NCI-H128 (cell line): ENCODE measurements at regions not wholly inside any gene's neighbourhood (a gene's known extent, or its start where the extent isn't known, plus 50 kb on each side); places are given as distances from the start of the nearest gene placed in this dataset.
"Not testable (repeated sequence)": the region's sequence is repeated elsewhere in the genome, so short reads cannot be mapped to it uniquely, and the experiment has no call there.

Source experiments
- DNase-seq: peaks from one replicate; lab custom pipeline; 2025; ENCODE audit not compliant: unreplicated experiment; lab: John Stamatoyannopoulos, UW

- DNase-seq, result not testable (repeated sequence)
These were observed 401.9 kb upstream of the SLC30A5 start for GRCh38 chr5:68691874-68692273.

GRCh38 chr5:68698025-68698940 is 395.5 kb upstream of the SLC30A5 start:
- DNase-seq, result no peak

- no peak for DNase-seq
These were observed 393.8 kb upstream of the SLC30A5 start for GRCh38 chr5:68699966-68700365.

DNA sequence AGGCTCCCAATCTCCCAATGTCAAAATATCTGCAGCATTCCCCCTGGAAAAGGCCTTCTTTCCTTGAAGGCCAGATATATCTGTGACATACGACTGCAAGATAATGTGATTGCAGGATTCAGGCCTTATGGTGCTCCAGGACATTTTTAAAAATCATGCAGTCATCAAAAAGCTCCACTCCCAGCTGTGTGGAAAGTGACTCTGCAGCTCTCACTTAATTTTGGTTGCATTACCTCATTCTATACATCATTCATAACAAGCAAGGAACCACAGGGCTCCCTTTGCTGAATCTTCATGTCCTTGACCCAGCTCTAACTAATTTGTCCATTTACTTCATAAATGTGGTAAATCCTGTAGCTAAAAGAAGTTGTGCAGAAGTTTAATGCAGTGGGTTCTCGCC is 386.2 kb upstream of the SLC30A5 start:
- no peak for DNase-seq

GRCh38 chr5:68708156-68708841 is 385.5 kb upstream of the SLC30A5 start:
- DNase-seq, result no peak

DNA sequence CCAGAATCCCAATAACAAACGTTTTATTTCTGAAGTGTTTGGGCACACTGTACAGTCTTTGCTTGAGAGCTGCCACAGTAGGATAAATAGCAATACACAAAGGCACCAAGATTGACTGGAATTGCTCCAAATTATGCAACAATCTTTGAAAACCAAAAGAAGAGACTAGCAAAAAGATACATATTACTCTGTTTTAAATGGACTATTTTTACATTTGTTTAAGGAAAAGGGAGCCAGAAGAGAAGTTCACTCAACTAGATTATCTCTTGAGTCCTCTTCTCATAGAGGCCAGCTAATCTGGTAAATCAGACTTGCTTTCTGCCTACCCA is 385.0 kb upstream of the SLC30A5 start:
- DNase-seq, result no peak

- DNase-seq, result no peak
These were observed 384.6 kb upstream of the SLC30A5 start for GRCh38 chr5:68709239-68709638.

DNA sequence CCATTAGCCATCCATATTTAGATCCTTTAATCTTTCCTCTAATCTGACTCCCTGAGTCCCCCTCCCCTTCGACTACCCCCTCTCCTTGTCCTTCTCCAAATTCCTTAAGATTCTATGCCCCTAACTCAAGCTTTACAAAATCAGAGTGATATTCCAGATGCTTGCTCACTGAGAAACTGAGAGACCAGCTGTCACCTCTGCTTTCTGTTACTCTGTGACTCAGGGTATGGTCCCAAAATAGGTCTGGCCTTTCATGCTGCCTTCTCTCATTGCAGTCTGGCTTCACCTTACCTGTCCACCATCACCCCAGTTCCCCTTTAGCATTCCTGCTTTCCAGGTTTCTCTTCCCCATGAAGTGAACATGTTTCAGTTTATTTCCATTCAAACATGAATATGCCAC is 383.3 kb upstream of the SLC30A5 start:
- DNase-seq, result no peak

DNA sequence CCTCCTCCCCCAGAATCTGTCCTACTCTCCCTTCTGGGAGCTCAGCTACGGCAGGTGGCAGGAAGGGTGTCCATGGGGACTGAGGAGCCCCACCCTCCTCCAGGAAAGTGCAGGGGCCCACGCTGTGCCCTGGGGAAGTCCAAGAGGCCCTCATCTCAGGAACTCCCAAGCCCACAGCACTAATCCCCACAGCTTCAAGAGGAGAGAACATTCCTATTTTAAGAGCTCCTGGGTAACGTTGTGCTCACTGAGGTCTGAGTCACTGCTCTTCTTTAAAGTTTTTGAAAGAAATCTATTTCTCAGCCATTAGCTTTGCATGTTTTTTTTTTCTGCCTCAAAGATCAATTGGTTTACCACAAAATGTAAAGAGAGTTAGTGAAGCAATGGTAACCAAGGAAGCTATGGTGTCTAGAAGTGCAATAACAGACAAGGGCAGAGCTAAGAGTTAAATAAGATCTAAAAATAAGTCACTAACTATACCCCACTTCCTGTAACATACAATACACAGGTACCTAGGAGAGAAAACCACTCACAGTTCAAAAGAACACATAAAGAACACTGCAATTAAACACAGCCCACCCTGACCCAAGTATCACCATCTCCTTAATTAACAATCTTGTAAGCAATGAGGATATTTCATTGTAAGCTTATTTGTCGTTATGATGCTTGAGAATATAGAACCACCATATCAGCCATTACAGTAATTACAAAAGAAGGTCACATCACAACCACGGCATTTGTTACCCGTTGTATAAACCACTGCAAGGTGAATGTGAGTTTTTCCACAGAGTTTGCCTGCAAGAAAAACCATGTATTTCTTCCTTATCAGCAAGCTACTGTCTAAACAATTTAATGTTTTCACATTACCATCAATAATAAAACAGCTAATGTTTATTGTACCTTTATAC is 382.3 kb upstream of the SLC30A5 start:
- no peak for DNase-seq

DNA sequence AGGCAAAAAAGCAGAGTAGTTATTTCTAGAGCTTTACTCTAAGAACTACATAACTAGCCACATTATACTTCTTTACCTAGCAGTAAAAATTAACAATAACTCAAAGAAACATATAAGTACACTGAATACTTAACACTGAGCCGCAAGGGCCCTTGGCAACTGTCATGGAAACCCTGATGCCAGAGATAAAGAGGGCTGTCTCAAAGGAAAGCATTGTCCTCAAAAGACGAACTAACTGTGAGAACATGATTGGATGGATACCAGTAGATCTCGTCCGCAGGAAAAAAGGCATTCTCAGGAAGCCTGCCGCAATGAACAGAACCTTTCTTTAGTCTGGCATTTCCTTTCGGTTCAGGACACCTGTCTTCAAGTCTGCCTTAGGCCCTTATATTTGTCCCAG is 379.0 kb upstream of the SLC30A5 start:
- no peak for DNase-seq

DNA sequence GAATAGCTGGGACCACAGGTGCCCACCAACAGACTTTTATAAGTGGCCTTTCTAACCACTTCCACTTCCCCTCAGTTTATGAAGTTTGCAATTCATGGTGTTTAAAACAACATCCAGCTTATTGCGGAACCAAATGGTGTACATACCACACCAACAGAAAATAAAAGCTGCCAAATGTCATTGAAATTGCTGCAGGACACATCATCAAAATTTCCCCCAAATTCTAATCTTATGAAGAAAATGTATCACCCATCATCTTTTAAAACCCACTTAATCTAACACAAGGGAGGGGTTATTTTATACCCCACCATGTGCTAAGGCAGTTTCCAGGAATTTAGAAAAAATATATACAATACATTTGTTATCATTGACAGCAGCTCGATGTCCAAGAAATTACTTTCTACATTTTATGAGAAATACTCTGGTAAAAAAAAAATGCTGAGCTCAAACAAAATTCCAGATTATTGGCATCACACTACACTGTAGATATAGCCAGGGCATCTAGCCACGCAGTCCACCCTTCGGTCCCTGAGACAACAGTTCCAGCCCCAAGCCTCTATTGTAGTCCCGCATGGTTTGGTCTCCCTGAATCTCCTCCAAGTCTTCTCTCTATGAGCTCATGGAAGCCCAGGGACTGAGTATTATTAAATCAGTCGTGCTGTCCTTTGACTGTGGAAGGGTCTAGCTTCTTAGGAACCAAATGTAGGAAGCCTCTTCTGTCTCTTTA is 372.8 kb upstream of the SLC30A5 start:
- DNase-seq, result no peak

GRCh38 chr5:68722357-68722756 is 371.5 kb upstream of the SLC30A5 start:
- DNase-seq, result no peak

DNA sequence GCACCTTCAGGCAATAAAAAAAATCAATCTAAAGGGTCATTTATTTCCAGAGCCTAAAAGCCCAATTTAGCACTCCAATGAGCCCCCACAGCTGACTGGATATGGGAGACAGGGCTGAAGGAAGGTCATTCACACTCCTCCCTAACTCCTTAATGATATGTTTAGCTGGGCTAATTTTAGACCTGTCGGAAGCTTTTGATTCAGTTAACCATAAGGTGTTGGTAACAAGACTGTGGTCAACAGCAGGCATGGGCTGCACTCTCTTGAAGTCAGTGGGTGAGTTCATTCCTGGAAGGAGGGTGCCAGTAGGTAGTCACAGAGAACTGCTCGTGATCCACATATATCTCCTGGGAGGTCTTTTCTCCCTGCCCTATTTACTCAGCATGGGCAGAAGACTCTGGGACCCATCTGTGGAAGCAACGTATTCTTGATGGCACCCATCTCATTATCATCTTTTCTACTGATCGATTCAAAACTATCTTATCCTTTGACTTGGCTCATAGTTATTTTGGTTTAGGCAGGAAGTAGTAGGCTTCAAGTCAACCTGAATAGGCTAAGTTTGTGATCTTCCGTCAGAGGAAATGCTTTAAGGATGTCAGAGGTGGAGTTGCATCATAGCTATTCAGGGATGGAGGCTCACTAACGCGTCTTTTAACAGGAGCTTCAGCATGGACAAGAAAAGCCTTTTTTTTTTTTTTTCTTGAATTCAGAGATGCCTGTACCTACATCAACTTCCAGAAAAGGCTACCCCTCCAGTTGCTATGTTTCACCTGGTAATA is 367.7 kb upstream of the SLC30A5 start:
- DNase-seq, result no peak

- DNase-seq, result no peak
These were observed 365.9 kb upstream of the SLC30A5 start for GRCh38 chr5:68727931-68728330.

- DNase-seq, result no peak
These were observed 364.1 kb upstream of the SLC30A5 start for GRCh38 chr5:68729678-68730077.

DNA sequence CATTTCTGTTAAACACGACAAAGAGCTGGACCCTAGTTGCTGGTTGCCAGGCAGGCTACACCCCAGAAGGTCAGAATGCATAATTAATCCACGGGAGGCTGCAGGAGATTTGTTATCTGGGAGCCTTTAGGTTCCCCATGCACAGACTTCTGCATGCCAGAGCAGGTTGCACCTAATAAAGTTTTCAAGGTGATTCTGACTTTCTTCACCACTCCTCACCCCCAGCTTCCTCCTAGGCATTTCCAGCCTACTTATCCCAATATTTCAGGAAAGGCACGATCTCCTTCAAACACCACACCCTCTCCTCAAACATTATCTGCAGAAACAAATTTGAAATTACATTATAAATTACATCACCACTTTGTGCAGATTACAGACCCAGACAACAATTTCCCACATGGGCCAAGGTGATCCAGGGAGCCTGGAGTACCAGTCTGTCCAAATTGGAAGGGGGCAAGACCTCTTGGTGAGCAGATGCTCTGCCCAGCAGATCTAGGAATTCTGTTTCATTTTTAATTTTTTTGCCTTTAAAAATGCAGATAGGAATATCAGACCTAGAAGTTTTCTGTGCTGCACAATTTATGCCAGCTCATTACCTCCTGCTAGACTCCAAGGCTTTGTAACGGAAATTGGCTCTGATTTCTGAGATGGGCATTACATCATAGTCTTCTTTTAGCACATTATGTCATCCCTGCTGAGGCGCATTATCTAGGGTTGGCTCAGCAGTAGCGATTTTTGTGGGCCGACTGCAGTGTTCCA is 363.4 kb upstream of the SLC30A5 start:
- no peak for DNase-seq

DNA sequence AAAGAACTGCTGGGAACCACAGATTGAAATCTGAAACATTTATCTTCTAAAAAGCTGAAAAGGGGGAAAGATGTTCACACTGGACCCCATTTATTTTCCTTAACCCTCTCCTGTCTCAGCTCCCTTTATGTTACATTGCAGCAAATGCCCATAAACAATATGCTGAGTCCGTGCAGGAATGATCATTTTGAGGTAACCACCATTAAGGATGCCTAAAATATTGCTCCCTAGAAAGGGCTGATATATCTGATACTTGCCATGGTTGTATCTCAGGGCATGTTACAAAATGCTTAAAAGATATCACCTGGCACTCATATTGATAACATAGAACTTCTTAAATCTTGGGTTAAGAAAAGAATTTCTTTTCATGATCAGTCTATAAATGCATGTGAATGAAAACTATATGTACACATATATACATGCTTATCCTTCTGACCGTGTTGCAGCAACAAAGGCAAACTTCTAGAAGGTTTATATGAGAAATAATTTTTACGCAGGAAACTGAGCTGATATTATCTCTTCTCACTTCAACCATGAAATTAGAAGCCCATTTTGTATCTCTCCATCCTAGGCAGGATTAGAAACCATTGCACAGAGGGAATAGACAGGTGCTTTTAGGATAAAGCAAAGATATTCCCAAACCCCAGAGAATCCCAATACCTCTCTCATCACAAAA is 362.7 kb upstream of the SLC30A5 start:
- DNase-seq, result no peak

DNA sequence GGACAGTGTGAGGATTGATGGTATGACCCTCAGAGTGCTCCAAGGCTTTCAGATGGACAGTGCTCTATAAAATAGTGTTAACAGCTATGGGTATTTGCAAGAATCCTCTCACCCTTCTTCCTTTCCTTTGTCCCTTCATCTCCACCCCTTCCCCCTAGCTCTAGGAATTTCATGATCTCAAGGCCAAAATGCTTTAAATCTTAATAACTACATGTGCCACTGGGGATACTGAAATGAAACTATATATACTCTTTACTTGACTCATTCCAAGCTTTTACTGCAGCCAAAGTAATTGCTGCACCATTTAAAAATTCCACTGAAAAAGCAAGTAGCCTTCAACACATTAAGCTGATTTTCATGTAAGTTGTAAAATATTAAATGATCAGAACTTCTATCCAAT is 361.6 kb upstream of the SLC30A5 start:
- no peak for DNase-seq

DNA sequence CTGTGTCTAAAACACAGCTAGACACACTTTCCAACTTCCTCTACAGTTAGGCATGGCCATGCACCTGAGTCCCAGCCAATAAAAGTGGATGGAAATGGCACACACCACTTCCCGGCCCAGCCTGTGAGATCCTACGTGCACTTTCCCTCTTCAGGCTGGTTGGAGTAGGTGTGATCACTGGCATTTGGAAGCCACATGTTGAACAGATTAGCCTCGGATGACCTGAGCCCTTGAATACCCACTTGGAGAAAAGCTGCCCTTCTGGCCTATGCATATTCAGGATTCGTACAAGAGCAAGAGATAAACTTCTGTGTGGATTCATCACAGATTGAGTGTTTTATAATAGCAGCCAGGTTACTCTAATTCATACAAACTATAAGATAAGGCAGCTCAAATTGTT is 359.0 kb upstream of the SLC30A5 start:
- DNase-seq, result no peak
